ENCODE measurements at regions not wholly inside any gene's neighbourhood (a gene's known extent, or its start where the extent isn't known, plus 50 kb on each side); places are given as distances from the start of the nearest gene placed in this dataset.

DNA sequence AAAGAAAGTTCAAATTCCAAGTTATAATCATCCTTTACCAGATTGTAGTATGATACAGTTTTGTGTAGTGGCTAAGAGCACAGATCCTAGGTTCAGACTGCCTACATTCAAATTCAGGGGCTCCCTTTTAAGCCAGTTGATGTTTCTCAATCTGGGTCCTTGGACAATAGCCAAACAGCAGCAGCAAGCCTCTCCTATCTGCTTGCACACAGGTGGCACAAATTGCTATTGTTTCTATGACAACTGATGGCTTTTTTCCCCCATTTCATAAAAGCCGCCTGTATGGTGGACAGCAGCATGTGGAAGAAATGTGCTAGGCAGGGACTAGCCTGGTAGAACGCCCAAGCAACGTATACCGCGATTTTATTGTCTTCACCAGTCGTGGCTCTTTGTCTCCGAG is 76.5 kb downstream of the S1PR1 start:
- TF ChIP-seq, protein P1, sequence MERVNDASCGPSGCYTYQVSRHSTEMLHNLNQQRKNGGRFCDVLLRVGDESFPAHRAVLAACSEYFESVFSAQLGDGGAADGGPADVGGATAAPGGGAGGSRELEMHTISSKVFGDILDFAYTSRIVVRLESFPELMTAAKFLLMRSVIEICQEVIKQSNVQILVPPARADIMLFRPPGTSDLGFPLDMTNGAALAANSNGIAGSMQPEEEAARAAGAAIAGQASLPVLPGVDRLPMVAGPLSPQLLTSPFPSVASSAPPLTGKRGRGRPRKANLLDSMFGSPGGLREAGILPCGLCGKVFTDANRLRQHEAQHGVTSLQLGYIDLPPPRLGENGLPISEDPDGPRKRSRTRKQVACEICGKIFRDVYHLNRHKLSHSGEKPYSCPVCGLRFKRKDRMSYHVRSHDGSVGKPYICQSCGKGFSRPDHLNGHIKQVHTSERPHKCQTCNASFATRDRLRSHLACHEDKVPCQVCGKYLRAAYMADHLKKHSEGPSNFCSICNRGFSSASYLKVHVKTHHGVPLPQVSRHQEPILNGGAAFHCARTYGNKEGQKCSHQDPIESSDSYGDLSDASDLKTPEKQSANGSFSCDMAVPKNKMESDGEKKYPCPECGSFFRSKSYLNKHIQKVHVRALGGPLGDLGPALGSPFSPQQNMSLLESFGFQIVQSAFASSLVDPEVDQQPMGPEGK (CRISPR knock-in tag; IDR thresholded peaks at IDR 0.05), result no peak
- TF ChIP-seq GATAD2A (CRISPR knock-in tag; IDR thresholded peaks at IDR 0.05), result no peak
- TF ChIP-seq, protein P2, sequence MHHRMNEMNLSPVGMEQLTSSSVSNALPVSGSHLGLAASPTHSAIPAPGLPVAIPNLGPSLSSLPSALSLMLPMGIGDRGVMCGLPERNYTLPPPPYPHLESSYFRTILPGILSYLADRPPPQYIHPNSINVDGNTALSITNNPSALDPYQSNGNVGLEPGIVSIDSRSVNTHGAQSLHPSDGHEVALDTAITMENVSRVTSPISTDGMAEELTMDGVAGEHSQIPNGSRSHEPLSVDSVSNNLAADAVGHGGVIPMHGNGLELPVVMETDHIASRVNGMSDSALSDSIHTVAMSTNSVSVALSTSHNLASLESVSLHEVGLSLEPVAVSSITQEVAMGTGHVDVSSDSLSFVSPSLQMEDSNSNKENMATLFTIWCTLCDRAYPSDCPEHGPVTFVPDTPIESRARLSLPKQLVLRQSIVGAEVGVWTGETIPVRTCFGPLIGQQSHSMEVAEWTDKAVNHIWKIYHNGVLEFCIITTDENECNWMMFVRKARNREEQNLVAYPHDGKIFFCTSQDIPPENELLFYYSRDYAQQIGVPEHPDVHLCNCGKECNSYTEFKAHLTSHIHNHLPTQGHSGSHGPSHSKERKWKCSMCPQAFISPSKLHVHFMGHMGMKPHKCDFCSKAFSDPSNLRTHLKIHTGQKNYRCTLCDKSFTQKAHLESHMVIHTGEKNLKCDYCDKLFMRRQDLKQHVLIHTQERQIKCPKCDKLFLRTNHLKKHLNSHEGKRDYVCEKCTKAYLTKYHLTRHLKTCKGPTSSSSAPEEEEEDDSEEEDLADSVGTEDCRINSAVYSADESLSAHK (CRISPR knock-in tag; IDR thresholded peaks at IDR 0.05; ENCODE audit: borderline replicate concordance), result no peak

Measured in HepG2 (cell line).